ENCODE measurements at regions not wholly inside any gene's neighbourhood (a gene's known extent, or its start where the extent isn't known, plus 50 kb on each side); places are given as distances from the start of the nearest gene placed in this dataset.

GRCh38 chr4:31325300-31325699, 605.1 kb downstream of the PCDH7 start:
- H3K4me1 ChIP-seq (ENCODE audit: control insufficient read depth, insufficient read depth, low read length) = no peaks in the 10 kb centered on the region
- no peak for DNase-seq (ENCODE audit: low read depth in 4 of 6, low spot score in 6 of 6)
- no peaks in the 10 kb centered on the region for H3K9me3 ChIP-seq (ENCODE audit: control insufficient read depth, insufficient read depth, low read length)
- no peak overlapping the region for H3K4me3 ChIP-seq (ENCODE audit: low read depth, low read length)
- WGBS (ENCODE audit: insufficient coverage) = no CpG with 5 or more reads among the region's 1 CpG
- H3K36me3 ChIP-seq (ENCODE audit: control insufficient read depth, insufficient read depth, low read length) = no peaks in the 10 kb centered on the region
- no peak overlapping the region for H3K27ac ChIP-seq (ENCODE audit: low read depth, low read length)
- H3K27me3 ChIP-seq (ENCODE audit: control insufficient read depth, insufficient read depth, low read length) = no peaks in the 10 kb centered on the region

DNA sequence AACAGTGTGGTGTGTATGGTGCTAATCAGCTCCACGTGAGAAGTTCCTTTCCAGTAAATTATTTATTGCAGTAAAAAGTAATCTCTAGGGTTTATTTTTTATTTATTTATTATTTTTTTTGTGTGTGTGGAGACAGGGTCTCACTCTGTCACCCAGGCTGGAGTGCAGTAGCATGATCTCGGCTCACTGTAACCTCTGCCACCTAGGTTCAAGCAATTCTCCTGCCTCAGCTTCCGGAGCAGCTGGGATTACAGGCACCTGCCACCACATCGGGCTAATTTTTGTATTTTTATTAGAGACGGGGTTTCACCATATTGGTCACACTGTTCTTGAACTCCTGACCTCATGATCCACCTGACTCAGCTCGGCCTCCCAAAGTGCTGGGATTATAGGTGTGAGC, 606.9 kb downstream of the PCDH7 start:
- no peaks in the 10 kb centered on the region for H3K36me3 ChIP-seq (ENCODE audit: control insufficient read depth, insufficient read depth, low read length)
- no peak overlapping the region for H3K4me3 ChIP-seq (ENCODE audit: low read depth, low read length)
- DNase-seq (ENCODE audit: low read depth in 4 of 6, low spot score in 6 of 6) = no peak
- no peaks in the 10 kb centered on the region for H3K27me3 ChIP-seq (ENCODE audit: control insufficient read depth, insufficient read depth, low read length)
- H3K9me3 ChIP-seq (ENCODE audit: control insufficient read depth, insufficient read depth, low read length) = no peaks in the 10 kb centered on the region
- no peaks in the 10 kb centered on the region for H3K4me1 ChIP-seq (ENCODE audit: control insufficient read depth, insufficient read depth, low read length)
- WGBS (ENCODE audit: insufficient coverage) = 97% methylated on average over 4 of the region's 6 CpGs
- H3K27ac ChIP-seq (ENCODE audit: low read depth, low read length) = no peak overlapping the region

DNA sequence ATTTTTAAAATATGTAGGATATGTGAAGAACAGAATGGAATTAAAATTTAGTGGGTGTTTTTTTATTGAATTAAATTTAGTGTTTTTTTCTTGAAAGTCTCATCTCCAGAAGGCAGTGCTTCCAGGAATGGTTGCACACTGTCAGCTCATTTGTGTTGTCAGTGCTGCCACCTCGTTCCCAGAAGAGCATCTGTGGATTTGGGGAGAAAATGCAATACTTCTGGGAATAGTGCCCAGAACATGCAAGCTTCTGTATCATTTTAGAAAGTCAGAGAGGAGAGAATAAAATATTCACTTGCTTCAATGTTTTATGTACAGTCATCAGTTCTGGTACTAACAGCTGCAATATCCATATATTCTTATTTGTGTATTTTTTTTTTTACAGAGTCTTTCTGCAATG, 608.8 kb downstream of the PCDH7 start:
- Histone ChIP-seq H3K9me3 (ENCODE audit: control insufficient read depth, insufficient read depth, low read length) (no peaks in the 10 kb centered on the region), H3K4me1 (ENCODE audit: control insufficient read depth, insufficient read depth, low read length) (no peaks in the 10 kb centered on the region), H3K27me3 (ENCODE audit: control insufficient read depth, insufficient read depth, low read length) (no peaks in the 10 kb centered on the region), H3K27ac (ENCODE audit: low read depth, low read length) (no peak overlapping the region), H3K36me3 (ENCODE audit: control insufficient read depth, insufficient read depth, low read length) (no peaks in the 10 kb centered on the region), H3K4me3 (ENCODE audit: low read depth, low read length) (no peak overlapping the region)
- peak in 1 of 6 donors; percentile 93 for DNase-seq (ENCODE audit: low read depth in 4 of 6, low spot score in 6 of 6)
- no CpG with 5 or more reads among the region's 1 CpG for WGBS (ENCODE audit: insufficient coverage)

DNA sequence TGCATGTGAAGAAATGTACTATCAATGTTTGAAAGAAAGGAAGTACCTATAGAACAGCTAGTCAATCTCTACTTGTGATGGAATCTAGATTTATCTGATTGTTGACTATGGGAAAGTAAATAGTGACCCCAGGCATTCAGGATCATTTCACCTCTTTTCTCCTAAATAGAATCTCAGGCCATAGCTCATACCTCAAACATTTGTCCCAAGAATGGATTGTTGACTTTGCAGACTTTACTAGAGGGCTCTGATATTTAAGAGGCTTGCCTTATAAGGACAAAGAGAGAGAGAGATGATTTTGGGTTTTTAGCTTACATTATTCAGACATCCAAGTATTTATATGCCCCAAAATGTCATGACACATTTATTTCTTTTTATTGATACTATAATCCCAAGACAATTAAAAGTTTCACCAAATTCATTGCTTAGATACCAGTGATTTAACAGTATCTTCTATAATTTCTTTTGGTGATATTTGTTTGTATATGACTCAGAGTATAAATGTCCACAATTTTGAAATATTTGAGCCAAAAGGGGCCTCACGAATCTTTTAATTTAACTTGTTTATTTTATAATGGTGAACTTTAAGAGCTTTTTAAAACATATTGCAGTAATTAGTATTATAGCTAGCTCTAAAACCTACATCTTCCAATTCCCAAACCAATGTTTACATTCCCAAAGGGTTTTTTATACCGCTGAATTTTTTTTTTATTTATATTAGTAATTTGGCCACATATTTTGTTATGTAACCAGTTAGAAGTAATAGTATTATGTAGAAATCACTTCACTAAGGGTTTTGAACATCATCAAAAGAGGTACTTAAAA, 614.1 kb downstream of the PCDH7 start:
- Histone ChIP-seq H3K27ac (ENCODE audit: low read depth, low read length) (no peak overlapping the region), H3K9me3 (ENCODE audit: control insufficient read depth, insufficient read depth, low read length) (no peaks in the 10 kb centered on the region), H3K4me1 (ENCODE audit: control insufficient read depth, insufficient read depth, low read length) (no peaks in the 10 kb centered on the region), H3K27me3 (ENCODE audit: control insufficient read depth, insufficient read depth, low read length) (no peaks in the 10 kb centered on the region), H3K36me3 (ENCODE audit: control insufficient read depth, insufficient read depth, low read length) (no peaks in the 10 kb centered on the region), H3K4me3 (ENCODE audit: low read depth, low read length) (no peak overlapping the region)
- DNase-seq (ENCODE audit: low read depth in 4 of 6, low spot score in 6 of 6) = no peak
- WGBS (ENCODE audit: insufficient coverage) = no CpG with 5 or more reads among the region's 2 CpGs

- Histone ChIP-seq H3K4me3 (ENCODE audit: low read depth, low read length) (no peak overlapping the region), H3K4me1 (ENCODE audit: control insufficient read depth, insufficient read depth, low read length) (no peaks in the 10 kb centered on the region), H3K27me3 (ENCODE audit: control insufficient read depth, insufficient read depth, low read length) (no peaks in the 10 kb centered on the region), H3K27ac (ENCODE audit: low read depth, low read length) (no peak overlapping the region), H3K36me3 (ENCODE audit: control insufficient read depth, insufficient read depth, low read length) (no peaks in the 10 kb centered on the region), H3K9me3 (ENCODE audit: control insufficient read depth, insufficient read depth, low read length) (peaks cover under 1% of the 10 kb centered on the region)
- no peak for DNase-seq (ENCODE audit: low read depth in 4 of 6, low spot score in 6 of 6)
Observed at GRCh38 chr4:31338000-31338399, 617.8 kb downstream of the PCDH7 start.

GRCh38 chr4:31341601-31342359, 621.6 kb downstream of the PCDH7 start:
- Histone ChIP-seq H3K36me3 (ENCODE audit: control insufficient read depth, insufficient read depth, low read length) (no peaks in the 10 kb centered on the region), H3K9me3 (ENCODE audit: control insufficient read depth, insufficient read depth, low read length) (peaks cover 3% of the 10 kb centered on the region), H3K4me3 (ENCODE audit: low read depth, low read length) (no peak overlapping the region), H3K27me3 (ENCODE audit: control insufficient read depth, insufficient read depth, low read length) (no peaks in the 10 kb centered on the region), H3K4me1 (ENCODE audit: control insufficient read depth, insufficient read depth, low read length) (no peaks in the 10 kb centered on the region), H3K27ac (ENCODE audit: low read depth, low read length) (no peak overlapping the region)
- 25% methylated on average over 1 of the region's 4 CpGs for WGBS (ENCODE audit: insufficient coverage)
- peak in 1 of 6 donors; percentile 7 for DNase-seq (ENCODE audit: low read depth in 4 of 6, low spot score in 6 of 6)

DNA sequence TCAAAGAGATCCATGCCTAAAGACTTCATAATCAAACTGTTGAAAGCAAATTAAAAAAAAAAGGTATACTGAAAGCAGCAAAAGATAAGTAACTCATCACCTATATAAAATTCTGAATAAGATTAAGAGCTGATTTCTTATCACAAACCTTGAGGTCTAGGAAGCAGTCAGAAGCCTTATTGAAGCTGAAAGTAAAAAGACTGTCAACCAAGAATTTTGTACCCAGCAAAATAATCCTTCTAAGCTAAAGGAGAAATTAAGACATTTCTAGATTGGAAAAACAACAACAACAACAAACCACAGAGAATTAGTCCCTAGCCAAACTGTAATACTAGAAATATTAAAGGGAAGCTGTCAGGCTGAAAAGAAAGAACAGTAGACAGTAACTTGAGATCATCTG, 622.9 kb downstream of the PCDH7 start:
- H3K4me3 ChIP-seq (ENCODE audit: low read depth, low read length) = no peak overlapping the region
- no peaks in the 10 kb centered on the region for H3K27me3 ChIP-seq (ENCODE audit: control insufficient read depth, insufficient read depth, low read length)
- no peaks in the 10 kb centered on the region for H3K4me1 ChIP-seq (ENCODE audit: control insufficient read depth, insufficient read depth, low read length)
- peaks cover 3% of the 10 kb centered on the region for H3K9me3 ChIP-seq (ENCODE audit: control insufficient read depth, insufficient read depth, low read length)
- H3K27ac ChIP-seq (ENCODE audit: low read depth, low read length) = no peak overlapping the region
- no peaks in the 10 kb centered on the region for H3K36me3 ChIP-seq (ENCODE audit: control insufficient read depth, insufficient read depth, low read length)
- no peak for DNase-seq (ENCODE audit: low read depth in 4 of 6, low spot score in 6 of 6)

DNA sequence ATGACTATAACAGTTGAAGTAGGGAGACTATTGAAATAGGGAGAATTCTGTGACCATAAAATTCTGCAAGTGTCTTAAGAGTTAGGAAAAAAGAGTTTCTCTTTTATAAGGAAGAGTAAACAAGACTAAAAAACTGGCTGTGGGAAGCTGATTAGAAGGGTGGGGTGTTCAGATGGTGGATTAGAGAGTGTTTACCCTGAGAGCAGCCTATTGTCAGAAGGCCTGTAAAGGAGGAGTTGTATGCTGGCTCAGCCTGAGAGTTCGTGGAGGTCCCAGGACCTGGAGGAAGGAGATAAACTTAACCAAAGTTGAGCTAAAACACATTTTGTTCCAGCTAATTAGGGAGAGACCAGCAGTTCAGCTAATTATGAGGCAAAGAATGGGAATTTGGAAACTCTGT, 629.7 kb downstream of the PCDH7 start:
- H3K27ac ChIP-seq (ENCODE audit: low read depth, low read length) = no peak overlapping the region
- no peak for DNase-seq (ENCODE audit: low read depth in 4 of 6, low spot score in 6 of 6)
- no peaks in the 10 kb centered on the region for H3K4me1 ChIP-seq (ENCODE audit: control insufficient read depth, insufficient read depth, low read length)
- H3K36me3 ChIP-seq (ENCODE audit: control insufficient read depth, insufficient read depth, low read length) = no peaks in the 10 kb centered on the region
- H3K9me3 ChIP-seq (ENCODE audit: control insufficient read depth, insufficient read depth, low read length) = no peaks in the 10 kb centered on the region
- H3K27me3 ChIP-seq (ENCODE audit: control insufficient read depth, insufficient read depth, low read length) = no peaks in the 10 kb centered on the region
- 20% methylated on average over 1 of the region's 1 CpG for whole genome bisulfite sequencing (ENCODE audit: insufficient coverage)
- H3K4me3 ChIP-seq (ENCODE audit: low read depth, low read length) = no peak overlapping the region

DNA sequence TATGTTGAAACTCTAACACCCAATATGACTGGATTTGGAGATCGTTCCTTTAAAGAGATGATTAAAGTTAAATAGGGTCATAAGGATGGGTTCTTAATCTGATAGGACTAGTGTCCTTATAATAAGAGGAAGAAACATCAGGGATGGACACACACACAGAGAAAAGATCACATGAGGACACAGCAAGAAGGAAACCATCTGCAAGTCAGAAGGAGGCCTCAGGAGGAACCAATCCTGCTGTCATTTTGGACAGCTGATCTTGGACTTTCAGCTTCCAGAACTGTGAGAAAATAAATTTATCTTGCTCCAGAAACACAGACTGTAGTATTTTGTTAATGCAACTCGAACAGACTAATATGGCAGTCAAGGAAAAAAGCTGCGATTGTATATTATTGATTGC, 631.5 kb downstream of the PCDH7 start:
- no peaks in the 10 kb centered on the region for H3K27me3 ChIP-seq (ENCODE audit: control insufficient read depth, insufficient read depth, low read length)
- WGBS (ENCODE audit: insufficient coverage) = no CpG with 5 or more reads among the region's 3 CpGs
- no peaks in the 10 kb centered on the region for H3K36me3 ChIP-seq (ENCODE audit: control insufficient read depth, insufficient read depth, low read length)
- DNase-seq (ENCODE audit: low read depth in 4 of 6, low spot score in 6 of 6) = no peak
- no peaks in the 10 kb centered on the region for H3K9me3 ChIP-seq (ENCODE audit: control insufficient read depth, insufficient read depth, low read length)
- H3K27ac ChIP-seq (ENCODE audit: low read depth, low read length) = no peak overlapping the region
- no peak overlapping the region for H3K4me3 ChIP-seq (ENCODE audit: low read depth, low read length)
- H3K4me1 ChIP-seq (ENCODE audit: control insufficient read depth, insufficient read depth, low read length) = no peaks in the 10 kb centered on the region

GRCh38 chr4:31356839-31357238, 636.7 kb downstream of the PCDH7 start:
- Histone ChIP-seq H3K36me3 (ENCODE audit: control insufficient read depth, insufficient read depth, low read length) (no peaks in the 10 kb centered on the region), H3K4me3 (ENCODE audit: low read depth, low read length) (no peak overlapping the region), H3K4me1 (ENCODE audit: control insufficient read depth, insufficient read depth, low read length) (no peaks in the 10 kb centered on the region), H3K9me3 (ENCODE audit: control insufficient read depth, insufficient read depth, low read length) (no peaks in the 10 kb centered on the region), H3K27me3 (ENCODE audit: control insufficient read depth, insufficient read depth, low read length) (no peaks in the 10 kb centered on the region), H3K27ac (ENCODE audit: low read depth, low read length) (no peak overlapping the region)
- no peak for DNase-seq (ENCODE audit: low read depth in 4 of 6, low spot score in 6 of 6)
- no CpG with 5 or more reads among the region's 1 CpG for WGBS (ENCODE audit: insufficient coverage)
